GM23338 (cell line): ENCODE measurements at regions not wholly inside any gene's neighbourhood (a gene's known extent, or its start where the extent isn't known, plus 50 kb on each side); places are given as distances from the start of the nearest gene placed in this dataset.

Source experiments
- CTCF ChIP-seq, 2 experiments: fragments of 200-600 bp in 1 of 2; sonication (generic) in 1 of 2; conservative IDR thresholded peaks; 2 replicates each; pipeline versions ENCODE4 v1.5.1 to v1.6.1; 2016 to 2017; ENCODE audit warnings: antibody characterized with exemption in 2 of 2, low read depth in 2 of 2, mild to moderate bottlenecking in 2 of 2, moderate library complexity in 1 of 2
- POLR2AphosphoS5 ChIP-seq: IDR thresholded peaks from 2 replicates; pipeline ENCODE4 v1.6.1; 2016; ENCODE audit warnings: antibody characterized with exemption, low read depth
- REST ChIP-seq: IDR thresholded peaks from one replicate; pipeline ENCODE4 v1.6.1; 2018; ENCODE audit warnings: antibody characterized with exemption; ENCODE audit not compliant: unreplicated experiment

DNA sequence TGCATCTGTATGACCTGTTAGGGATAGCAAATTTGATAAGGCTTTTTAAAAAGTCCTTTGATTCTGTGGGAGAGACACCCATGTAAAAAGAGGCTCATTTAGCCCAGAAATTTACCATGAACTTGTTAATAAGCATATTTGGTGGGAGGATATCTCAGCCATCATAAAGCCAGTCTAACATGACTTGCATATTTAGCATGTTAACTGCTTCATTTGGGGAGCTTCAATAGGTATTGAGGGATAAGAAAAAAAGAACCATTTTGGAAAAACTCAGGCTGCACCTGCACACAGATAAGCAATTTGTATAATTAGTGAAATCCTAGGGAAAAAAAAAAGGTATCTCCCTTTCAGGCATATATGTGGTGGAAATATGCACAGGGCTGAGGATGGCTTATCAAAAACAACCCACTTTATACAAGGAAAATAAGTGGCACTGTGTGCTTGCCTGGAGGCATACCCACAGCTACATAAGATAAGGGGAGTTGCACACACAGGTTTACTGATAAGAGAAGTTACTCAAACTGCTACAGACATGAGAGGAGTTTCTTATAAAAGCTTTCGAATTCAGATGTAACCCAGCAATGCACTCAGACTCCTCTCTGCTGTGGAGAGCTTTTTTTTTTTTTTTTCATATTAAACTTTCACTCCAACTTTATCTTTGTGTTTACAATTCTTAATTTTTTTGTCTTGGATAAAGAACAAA is 372.9 kb upstream of the RBMY1B start:
- no peak for TF ChIP-seq CTCF (conservative IDR thresholded peaks at IDR 0.05; ENCODE audit: low read depth in 2 of 2)
- TF ChIP-seq POLR2AphosphoS5: no peak
- no peak for TF ChIP-seq REST
